NB4 (cell line): ENCODE measurements at regions not wholly inside any gene's neighbourhood (a gene's known extent, or its start where the extent isn't known, plus 50 kb on each side); places are given as distances from the start of the nearest gene placed in this dataset.

Experiments
- CTCF ChIP-seq: IDR thresholded peaks from one replicate; pipeline ENCODE4 v1.5.1; 2012; ENCODE audit warnings: low read depth, low read length
- POLR2A ChIP-seq: IDR thresholded peaks from 2 replicates; pipeline ENCODE4 v1.6.1; 2011; ENCODE audit warnings: mild to moderate bottlenecking; ENCODE audit not compliant: insufficient read length; ENCODE audit errors: extremely low read depth
- TF ChIP-seq, protein P1 (sequence below): IDR thresholded peaks from 2 replicates; pipeline ENCODE4 v1.6.1; 2011; ENCODE audit warnings: low read depth, low read length

- no peak for TF ChIP-seq CTCF
- TF ChIP-seq POLR2A: no peak
- TF ChIP-seq, protein P1, sequence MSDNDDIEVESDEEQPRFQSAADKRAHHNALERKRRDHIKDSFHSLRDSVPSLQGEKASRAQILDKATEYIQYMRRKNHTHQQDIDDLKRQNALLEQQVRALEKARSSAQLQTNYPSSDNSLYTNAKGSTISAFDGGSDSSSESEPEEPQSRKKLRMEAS: no peak
Observed at GRCh38 chr2:150353376-150353775, 134.1 kb downstream of the RND3 start.
